SU-DHL-6 (cell line): ENCODE measurements at regions not wholly inside any gene's neighbourhood (a gene's known extent, or its start where the extent isn't known, plus 50 kb on each side); places are given as distances from the start of the nearest gene placed in this dataset.

Experiments
- EZH2phosphoT487 ChIP-seq: fragments of 200-600 bp; sonication (generic), shearing (Covaris generic); conservative IDR thresholded peaks from 2 replicates; pipeline ENCODE4 v1.6.1; 2018; ENCODE audit warnings: mild to moderate bottlenecking, antibody characterized with exemption, low read length, moderate library complexity, mixed read lengths
- TF ChIP-seq, protein P1 (sequence below): fragments of 200-600 bp; sonication (generic); IDR thresholded peaks from one replicate; pipeline ENCODE4 v1.5.1; 2017; ENCODE audit warnings: antibody characterized with exemption, mild to moderate bottlenecking, low read length, moderate library complexity; ENCODE audit not compliant: insufficient read depth, poor library complexity, severe bottlenecking

DNA sequence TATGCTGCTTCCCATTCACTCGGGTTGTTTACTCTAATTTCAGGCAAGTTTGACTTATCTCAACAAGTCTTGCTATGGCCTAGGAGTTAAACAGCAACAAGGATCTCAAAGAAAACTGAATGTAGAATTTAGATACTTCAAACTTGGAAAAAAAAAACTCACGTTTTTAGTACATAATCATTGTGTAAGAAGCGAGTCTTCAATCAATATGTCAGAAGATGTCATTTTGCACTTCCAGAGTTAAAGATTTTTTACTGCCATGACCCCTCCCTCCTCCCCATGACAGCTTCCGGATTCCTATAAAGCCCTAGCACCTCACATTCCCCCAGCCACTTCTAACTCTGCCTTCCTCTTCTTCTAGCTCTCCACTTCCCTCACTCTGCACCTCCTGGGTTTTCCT, 133.4 kb downstream of the SS18 start:
- TF ChIP-seq, protein P1, sequence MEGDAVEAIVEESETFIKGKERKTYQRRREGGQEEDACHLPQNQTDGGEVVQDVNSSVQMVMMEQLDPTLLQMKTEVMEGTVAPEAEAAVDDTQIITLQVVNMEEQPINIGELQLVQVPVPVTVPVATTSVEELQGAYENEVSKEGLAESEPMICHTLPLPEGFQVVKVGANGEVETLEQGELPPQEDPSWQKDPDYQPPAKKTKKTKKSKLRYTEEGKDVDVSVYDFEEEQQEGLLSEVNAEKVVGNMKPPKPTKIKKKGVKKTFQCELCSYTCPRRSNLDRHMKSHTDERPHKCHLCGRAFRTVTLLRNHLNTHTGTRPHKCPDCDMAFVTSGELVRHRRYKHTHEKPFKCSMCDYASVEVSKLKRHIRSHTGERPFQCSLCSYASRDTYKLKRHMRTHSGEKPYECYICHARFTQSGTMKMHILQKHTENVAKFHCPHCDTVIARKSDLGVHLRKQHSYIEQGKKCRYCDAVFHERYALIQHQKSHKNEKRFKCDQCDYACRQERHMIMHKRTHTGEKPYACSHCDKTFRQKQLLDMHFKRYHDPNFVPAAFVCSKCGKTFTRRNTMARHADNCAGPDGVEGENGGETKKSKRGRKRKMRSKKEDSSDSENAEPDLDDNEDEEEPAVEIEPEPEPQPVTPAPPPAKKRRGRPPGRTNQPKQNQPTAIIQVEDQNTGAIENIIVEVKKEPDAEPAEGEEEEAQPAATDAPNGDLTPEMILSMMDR, result no peak
- TF ChIP-seq EZH2phosphoT487, result no peak
